Motor neuron (in vitro differentiated cells): ENCODE measurements at regions not wholly inside any gene's neighbourhood (a gene's known extent, or its start where the extent isn't known, plus 50 kb on each side); places are given as distances from the start of the nearest gene placed in this dataset.

Experiments used
- ATAC-seq, 8 experiments: fragments of 200-7000 bp; cut with Tn5 transposase; replicated peaks in 6 of 8; 2 replicates each; pipeline ENCODE4 v1.8.0; 2021; ENCODE audit warnings: mild to moderate bottlenecking in 8 of 8, moderate library complexity in 8 of 8
- H3K27ac ChIP-seq, 2 donors: fragments of 250-450 bp; sonication (Bioruptor Pico); 2 replicates each; pipeline ENCODE4 v1.9.0; 2021; ENCODE audit warnings: antibody characterized with exemption in 2 of 2, mild to moderate bottlenecking in 2 of 2, moderate library complexity in 1 of 2
- H3K4me1 ChIP-seq, 2 donors: fragments of 250-450 bp; sonication (Bioruptor Pico); replicated peaks in 1 of 2; 2 replicates each; pipeline ENCODE4 v1.6.1; 2021; ENCODE audit warnings: antibody characterized with exemption in 2 of 2, mild to moderate bottlenecking in 2 of 2, moderate library complexity in 1 of 2
- H3K4me3 ChIP-seq, 5 donors: fragments of 250-450 bp; sonication (Bioruptor Pico); 2 replicates each; pipeline ENCODE4 v1.9.0; 2021; ENCODE audit warnings: antibody characterized with exemption in 5 of 5, mild to moderate bottlenecking in 5 of 5, moderate library complexity in 4 of 5
- WGBS, 10 experiments: fragments of 450-650 bp; shearing (Covaris generic); methylation state at CpG; one replicate each; pipeline ENCODE4 v1.0.0; 2022; 5-methylcytosine and 5-hydroxymethylcytosine counted together
- in situ Hi-C, 9 experiments: fragments of 400-800 bp; cut with MboI; loops; one replicate each; pipeline ENCODE4 v1.15.0; 2021; ENCODE audit warnings: low sequenced_read_pairs in 9 of 9, low pct_unique_long_range_greater_than_20kb in 2 of 9; ENCODE audit not compliant: unreplicated experiment in 9 of 9

GRCh38 chr10:128866551-128866950 lies 600.5 kb upstream of the MGMT start:
- WGBS, 10 experiments, result 43 to 100% (median 72%) methylated on average over 1 to 4 of the region's 5 CpGs; no CpG with 5 or more reads in 2 of the 10 experiments
- Histone ChIP-seq H3K4me3 (no peak overlapping the region), H3K27ac (peak overlapping the region in 1 of 2 donors; percentile 45), H3K4me1 (peaks cover 30 to 43% of the 10 kb centered on the region in 2 donors)
- ATAC-seq, result no peak
- in situ Hi-C loops, result loop anchor here in 1 of 9 experiments (25.0 kb wide), 1 partner anchor 604 kb away; no protein-coding TSS in a partner anchor

GRCh38 chr10:128867210-128867609 lies 599.8 kb upstream of the MGMT start:
- WGBS, 10 experiments, result 0 to 100% (median 54%) methylated on average over 1 to 7 of the region's 8 CpGs; no CpG with 5 or more reads in 2 of the 10 experiments
- H3K27ac ChIP-seq, result peak overlapping the region; percentile 20 to 45
- in situ Hi-C loops, result loop anchor here in 1 of 9 experiments (25.0 kb wide), 1 partner anchor 605 kb away; no protein-coding TSS in a partner anchor
- no peak overlapping the region for H3K4me3 ChIP-seq
- H3K4me1 ChIP-seq, result peaks cover 30 to 43% of the 10 kb centered on the region in 2 donors
- peak in 5 of 8 experiments; percentile 69 to 77 (median 73) for ATAC-seq

GRCh38 chr10:128867819-128868218 lies 599.2 kb upstream of the MGMT start:
- no peak for ATAC-seq
- no peak overlapping the region for H3K4me3 ChIP-seq
- 30 to 100% (median 87%) methylated on average over 1 to 7 of the region's 8 CpGs; no CpG with 5 or more reads in 1 of the 10 experiments for WGBS, 10 experiments
- in situ Hi-C loops, result loop anchor here in 1 of 9 experiments (25.0 kb wide), 1 partner anchor 606 kb away; no protein-coding TSS in a partner anchor
- H3K27ac ChIP-seq, result peak overlapping the region in 1 of 2 donors; percentile 31
- peaks cover 30 to 45% of the 10 kb centered on the region in 2 donors for H3K4me1 ChIP-seq

- no peak overlapping the region for H3K27ac ChIP-seq
- no peak for ATAC-seq
- H3K4me3 ChIP-seq, result no peak overlapping the region
- WGBS, 10 experiments, result 40 to 100% (median 93%) methylated on average over 1 to 2 of the region's 3 CpGs; no CpG with 5 or more reads in 1 of the 10 experiments
- H3K4me1 ChIP-seq, result peaks cover 30 to 50% of the 10 kb centered on the region in 2 donors
- in situ Hi-C loops, result loop anchor here in 1 of 9 experiments (25.0 kb wide), 1 partner anchor 606 kb away; no protein-coding TSS in a partner anchor
These were observed 598.6 kb upstream of the MGMT start for GRCh38 chr10:128868481-128868880.

GRCh38 chr10:128869101-128869749 lies 597.8 kb upstream of the MGMT start:
- Histone ChIP-seq H3K4me3 (no peak overlapping the region), H3K27ac (no peak overlapping the region), H3K4me1 (peaks cover 30 to 58% of the 10 kb centered on the region in 2 donors)
- ATAC-seq, result peak in 1 of 8 experiments; percentile 11
- in situ Hi-C loops, result loop anchor here in 1 of 9 experiments (25.0 kb wide), 1 partner anchor 607 kb away; no protein-coding TSS in a partner anchor
- 61 to 100% (median 84%) methylated on average over 1 to 10 of the region's 15 CpGs for WGBS, 10 experiments

- peaks cover 20 to 62% of the 10 kb centered on the region in 2 donors for H3K4me1 ChIP-seq
- H3K27ac ChIP-seq, result no peak overlapping the region
- 37 to 100% (median 87%) methylated on average over 1 to 5 of the region's 11 CpGs; no CpG with 5 or more reads in 2 of the 10 experiments for WGBS, 10 experiments
- ATAC-seq, result no peak
- no peak overlapping the region for H3K4me3 ChIP-seq
- in situ Hi-C loops, result loop anchor here in 1 of 9 experiments (25.0 kb wide), 1 partner anchor 609 kb away; no protein-coding TSS in a partner anchor
These were observed 596.0 kb upstream of the MGMT start for GRCh38 chr10:128870830-128871597.

GRCh38 chr10:128871671-128872231 lies 595.3 kb upstream of the MGMT start:
- no peak for ATAC-seq
- 46 to 92% (median 81%) methylated on average over 3 to 10 of the region's 14 CpGs; no CpG with 5 or more reads in 6 of the 10 experiments for WGBS, 10 experiments
- in situ Hi-C loops, result loop anchor here in 1 of 9 experiments (25.0 kb wide), 1 partner anchor 609 kb away; no protein-coding TSS in a partner anchor
- peaks cover 13 to 55% of the 10 kb centered on the region in 2 donors for H3K4me1 ChIP-seq
- H3K4me3 ChIP-seq, result no peak overlapping the region
- no peak overlapping the region for H3K27ac ChIP-seq

- H3K4me3 ChIP-seq, result no peak overlapping the region
- peak in 1 of 8 experiments; percentile 95 for ATAC-seq
- no peak overlapping the region for H3K27ac ChIP-seq
- peaks cover 0 to 39% of the 10 kb centered on the region in 2 donors for H3K4me1 ChIP-seq
- in situ Hi-C loops, result loop anchor here in 1 of 9 experiments (25.0 kb wide), 1 partner anchor 611 kb away; no protein-coding TSS in a partner anchor
- 30 to 100% (median 78%) methylated on average over 1 to 6 of the region's 6 CpGs for WGBS, 10 experiments
These were observed 593.5 kb upstream of the MGMT start for GRCh38 chr10:128873411-128874054.

GRCh38 chr10:128874331-128874730 lies 592.7 kb upstream of the MGMT start:
- WGBS, 10 experiments, result 17 to 88% (median 70%) methylated on average over 1 to 3 of the region's 3 CpGs
- ATAC-seq, result no peak
- Histone ChIP-seq H3K4me1 (peaks cover 0 to 35% of the 10 kb centered on the region in 2 donors), H3K27ac (no peak overlapping the region), H3K4me3 (no peak overlapping the region)
- in situ Hi-C loops, result loop anchor here in 1 of 9 experiments (25.0 kb wide), 1 partner anchor 612 kb away; no protein-coding TSS in a partner anchor

- in situ Hi-C loops, result no loop called here
- 14 to 100% (median 79%) methylated on average over 1 to 8 of the region's 8 CpGs; no CpG with 5 or more reads in 1 of the 10 experiments for WGBS, 10 experiments
- H3K4me3 ChIP-seq, result no peak overlapping the region
- no peak for ATAC-seq
- H3K4me1 ChIP-seq, result peaks cover 0 to 30% of the 10 kb centered on the region in 2 donors
- H3K27ac ChIP-seq, result no peak overlapping the region
These were observed 591.9 kb upstream of the MGMT start for GRCh38 chr10:128875030-128875744.

GRCh38 chr10:128875956-128876736 lies 590.9 kb upstream of the MGMT start:
- in situ Hi-C loops, result no loop called here
- ATAC-seq, result peak in 5 of 8 experiments; percentile 56 to 81 (median 65)
- Histone ChIP-seq H3K4me1 (peaks cover 0 to 30% of the 10 kb centered on the region in 2 donors), H3K27ac (no peak overlapping the region), H3K4me3 (no peak overlapping the region)
- 0 to 97% (median 79%) methylated on average over 2 to 6 of the region's 7 CpGs; no CpG with 5 or more reads in 3 of the 10 experiments for WGBS, 10 experiments
